ENCODE measurements at regions not wholly inside any gene's neighbourhood (a gene's known extent, or its start where the extent isn't known, plus 50 kb on each side); places are given as distances from the start of the nearest gene placed in this dataset.

DNA sequence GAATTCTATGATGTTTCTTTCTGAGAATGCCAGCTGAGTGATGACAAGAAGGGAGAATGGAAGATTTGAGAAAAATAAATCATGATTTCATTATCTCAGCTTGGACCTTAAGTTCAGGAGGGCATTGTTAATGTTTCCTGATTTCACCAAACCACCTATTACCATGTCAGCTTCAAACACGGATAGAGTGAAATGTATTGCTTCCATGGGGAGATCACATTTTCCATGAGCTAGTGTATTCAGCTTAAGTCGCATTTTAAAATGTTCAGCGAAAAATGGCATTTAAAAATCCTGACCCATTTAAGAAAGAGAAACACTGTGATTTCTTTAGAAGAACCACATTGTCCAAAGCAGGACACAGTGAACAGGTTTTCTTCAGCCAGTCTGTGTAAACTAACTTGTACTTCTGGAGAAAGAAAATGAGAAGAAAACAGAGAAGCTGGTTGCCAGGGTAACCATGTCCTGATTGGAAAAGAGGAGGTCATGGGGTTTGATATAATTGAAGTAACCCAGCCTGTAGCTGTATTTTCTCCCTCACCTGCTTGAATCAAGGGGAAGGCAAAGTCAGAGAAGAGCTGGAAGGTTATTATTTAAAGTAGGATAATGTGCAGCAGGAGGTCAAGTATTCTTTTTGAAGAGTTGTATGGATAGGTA is 684.1 kb upstream of the NRSN1 start:
- TF ChIP-seq, protein P1, sequence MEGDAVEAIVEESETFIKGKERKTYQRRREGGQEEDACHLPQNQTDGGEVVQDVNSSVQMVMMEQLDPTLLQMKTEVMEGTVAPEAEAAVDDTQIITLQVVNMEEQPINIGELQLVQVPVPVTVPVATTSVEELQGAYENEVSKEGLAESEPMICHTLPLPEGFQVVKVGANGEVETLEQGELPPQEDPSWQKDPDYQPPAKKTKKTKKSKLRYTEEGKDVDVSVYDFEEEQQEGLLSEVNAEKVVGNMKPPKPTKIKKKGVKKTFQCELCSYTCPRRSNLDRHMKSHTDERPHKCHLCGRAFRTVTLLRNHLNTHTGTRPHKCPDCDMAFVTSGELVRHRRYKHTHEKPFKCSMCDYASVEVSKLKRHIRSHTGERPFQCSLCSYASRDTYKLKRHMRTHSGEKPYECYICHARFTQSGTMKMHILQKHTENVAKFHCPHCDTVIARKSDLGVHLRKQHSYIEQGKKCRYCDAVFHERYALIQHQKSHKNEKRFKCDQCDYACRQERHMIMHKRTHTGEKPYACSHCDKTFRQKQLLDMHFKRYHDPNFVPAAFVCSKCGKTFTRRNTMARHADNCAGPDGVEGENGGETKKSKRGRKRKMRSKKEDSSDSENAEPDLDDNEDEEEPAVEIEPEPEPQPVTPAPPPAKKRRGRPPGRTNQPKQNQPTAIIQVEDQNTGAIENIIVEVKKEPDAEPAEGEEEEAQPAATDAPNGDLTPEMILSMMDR (IDR thresholded peaks at IDR 0.05), result no peak
- no peak for TF ChIP-seq POLR2A (IDR thresholded peaks at IDR 0.05)
